ENCODE measurements at regions not wholly inside any gene's neighbourhood (a gene's known extent, or its start where the extent isn't known, plus 50 kb on each side); places are given as distances from the start of the nearest gene placed in this dataset.

DNA sequence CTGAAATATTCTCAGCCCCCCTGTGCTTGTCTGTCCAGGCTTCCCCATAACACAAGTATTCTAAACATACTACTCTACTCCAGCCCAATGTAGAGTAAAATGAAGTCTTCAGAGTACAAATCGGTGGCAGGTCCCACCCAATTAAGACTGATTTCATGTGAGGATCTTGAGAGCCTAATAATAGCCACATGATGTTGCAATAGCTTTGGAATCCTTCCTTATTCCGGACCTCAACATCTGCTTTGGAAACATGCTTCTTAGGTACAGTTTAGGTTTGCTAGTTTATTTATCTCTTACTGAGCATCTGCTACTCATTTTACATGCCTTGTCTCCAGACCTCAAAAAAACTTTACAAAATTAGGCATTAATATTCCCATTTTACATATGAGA lies 207.3 kb upstream of the RAB6C start:
- DNase-seq (ENCODE audit: extremely low read depth in 1 of 4, low spot score in 3 of 4) = no peak
- peaks cover 0 to 31% of the 10 kb centered on the region in 2 experiments; a peak in 3 of 5 replicates for H3K27me3 ChIP-seq (ENCODE audit: control insufficient read depth in 2 of 2, insufficient read depth in 2 of 2, low read length in 2 of 2)
- ChIA-PET CTCF (ENCODE audit: low intra/inter-chr PET ratio) (no interaction called here), POLR2A (no interaction called here)
- no peak overlapping the region for H3K4me3 ChIP-seq
- H3K9me3 ChIP-seq (replicated peaks; ENCODE audit: control insufficient read depth, insufficient read depth, low read depth, low read length) = no peaks in the 10 kb centered on the region
- TF ChIP-seq ZC3H8 (IDR thresholded peaks at IDR 0.05) (no peak), ZNF764 (CRISPR knock-in tag; IDR thresholded peaks at IDR 0.05; ENCODE audit: low read depth) (no peak), ZNF354B (CRISPR knock-in tag; IDR thresholded peaks at IDR 0.05) (no peak), ZNF384 (IDR thresholded peaks at IDR 0.05; ENCODE audit: low read depth, low read length) (no peak), HDAC6 (IDR thresholded peaks at IDR 0.05; ENCODE audit: low read depth, low read length) (no peak), NFATC3 (IDR thresholded peaks at IDR 0.05) (no peak), ZNF445 (CRISPR knock-in tag; IDR thresholded peaks at IDR 0.05; ENCODE audit: low read depth) (no peak), TAF15 (IDR thresholded peaks at IDR 0.05; ENCODE audit: low read depth, low read length) (no peak), ZNF436 (CRISPR knock-in tag; IDR thresholded peaks at IDR 0.05) (no peak), ZNF76 (CRISPR knock-in tag; IDR thresholded peaks at IDR 0.05; ENCODE audit: borderline replicate concordance) (no peak), EP300 (IDR thresholded peaks at IDR 0.05; ENCODE audit: low read length) (no peak), FOXK1 (CRISPR knock-in tag; IDR thresholded peaks at IDR 0.05; ENCODE audit: borderline replicate concordance) (no peak), SIRT6 (IDR thresholded peaks at IDR 0.05; ENCODE audit: low read depth, low read length) (no peak), RB1 (IDR thresholded peaks at IDR 0.05; ENCODE audit: low read depth) (no peak)
- TF ChIP-seq, protein P1, sequence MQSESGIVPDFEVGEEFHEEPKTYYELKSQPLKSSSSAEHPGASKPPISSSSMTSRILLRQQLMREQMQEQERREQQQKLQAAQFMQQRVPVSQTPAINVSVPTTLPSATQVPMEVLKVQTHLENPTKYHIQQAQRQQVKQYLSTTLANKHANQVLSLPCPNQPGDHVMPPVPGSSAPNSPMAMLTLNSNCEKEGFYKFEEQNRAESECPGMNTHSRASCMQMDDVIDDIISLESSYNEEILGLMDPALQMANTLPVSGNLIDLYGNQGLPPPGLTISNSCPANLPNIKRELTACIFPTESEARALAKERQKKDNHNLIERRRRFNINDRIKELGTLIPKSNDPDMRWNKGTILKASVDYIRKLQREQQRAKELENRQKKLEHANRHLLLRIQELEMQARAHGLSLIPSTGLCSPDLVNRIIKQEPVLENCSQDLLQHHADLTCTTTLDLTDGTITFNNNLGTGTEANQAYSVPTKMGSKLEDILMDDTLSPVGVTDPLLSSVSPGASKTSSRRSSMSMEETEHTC (IDR thresholded peaks at IDR 0.05) = no peak
- TF ChIP-seq, protein P2, sequence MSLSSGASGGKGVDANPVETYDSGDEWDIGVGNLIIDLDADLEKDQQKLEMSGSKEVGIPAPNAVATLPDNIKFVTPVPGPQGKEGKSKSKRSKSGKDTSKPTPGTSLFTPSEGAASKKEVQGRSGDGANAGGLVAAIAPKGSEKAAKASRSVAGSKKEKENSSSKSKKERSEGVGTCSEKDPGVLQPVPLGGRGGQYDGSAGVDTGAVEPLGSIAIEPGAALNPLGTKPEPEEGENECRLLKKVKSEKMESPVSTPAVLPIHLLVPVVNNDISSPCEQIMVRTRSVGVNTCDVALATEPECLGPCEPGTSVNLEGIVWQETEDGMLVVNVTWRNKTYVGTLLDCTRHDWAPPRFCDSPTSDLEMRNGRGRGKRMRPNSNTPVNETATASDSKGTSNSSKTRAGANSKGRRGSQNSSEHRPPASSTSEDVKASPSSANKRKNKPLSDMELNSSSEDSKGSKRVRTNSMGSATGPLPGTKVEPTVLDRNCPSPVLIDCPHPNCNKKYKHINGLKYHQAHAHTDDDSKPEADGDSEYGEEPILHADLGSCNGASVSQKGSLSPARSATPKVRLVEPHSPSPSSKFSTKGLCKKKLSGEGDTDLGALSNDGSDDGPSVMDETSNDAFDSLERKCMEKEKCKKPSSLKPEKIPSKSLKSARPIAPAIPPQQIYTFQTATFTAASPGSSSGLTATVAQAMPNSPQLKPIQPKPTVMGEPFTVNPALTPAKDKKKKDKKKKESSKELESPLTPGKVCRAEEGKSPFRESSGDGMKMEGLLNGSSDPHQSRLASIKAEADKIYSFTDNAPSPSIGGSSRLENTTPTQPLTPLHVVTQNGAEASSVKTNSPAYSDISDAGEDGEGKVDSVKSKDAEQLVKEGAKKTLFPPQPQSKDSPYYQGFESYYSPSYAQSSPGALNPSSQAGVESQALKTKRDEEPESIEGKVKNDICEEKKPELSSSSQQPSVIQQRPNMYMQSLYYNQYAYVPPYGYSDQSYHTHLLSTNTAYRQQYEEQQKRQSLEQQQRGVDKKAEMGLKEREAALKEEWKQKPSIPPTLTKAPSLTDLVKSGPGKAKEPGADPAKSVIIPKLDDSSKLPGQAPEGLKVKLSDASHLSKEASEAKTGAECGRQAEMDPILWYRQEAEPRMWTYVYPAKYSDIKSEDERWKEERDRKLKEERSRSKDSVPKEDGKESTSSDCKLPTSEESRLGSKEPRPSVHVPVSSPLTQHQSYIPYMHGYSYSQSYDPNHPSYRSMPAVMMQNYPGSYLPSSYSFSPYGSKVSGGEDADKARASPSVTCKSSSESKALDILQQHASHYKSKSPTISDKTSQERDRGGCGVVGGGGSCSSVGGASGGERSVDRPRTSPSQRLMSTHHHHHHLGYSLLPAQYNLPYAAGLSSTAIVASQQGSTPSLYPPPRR (CRISPR knock-in tag; IDR thresholded peaks at IDR 0.05; ENCODE audit: borderline replicate concordance) = no peak
- TF ChIP-seq, protein P3, sequence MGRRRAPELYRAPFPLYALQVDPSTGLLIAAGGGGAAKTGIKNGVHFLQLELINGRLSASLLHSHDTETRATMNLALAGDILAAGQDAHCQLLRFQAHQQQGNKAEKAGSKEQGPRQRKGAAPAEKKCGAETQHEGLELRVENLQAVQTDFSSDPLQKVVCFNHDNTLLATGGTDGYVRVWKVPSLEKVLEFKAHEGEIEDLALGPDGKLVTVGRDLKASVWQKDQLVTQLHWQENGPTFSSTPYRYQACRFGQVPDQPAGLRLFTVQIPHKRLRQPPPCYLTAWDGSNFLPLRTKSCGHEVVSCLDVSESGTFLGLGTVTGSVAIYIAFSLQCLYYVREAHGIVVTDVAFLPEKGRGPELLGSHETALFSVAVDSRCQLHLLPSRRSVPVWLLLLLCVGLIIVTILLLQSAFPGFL (CRISPR knock-in tag; IDR thresholded peaks at IDR 0.05) = no peak
- in situ Hi-C loops (cut with MboI) = no loop called here
- H4K20me1 ChIP-seq (replicated peaks; ENCODE audit: control insufficient read depth, insufficient read depth, low read length) = no peaks in the 10 kb centered on the region
- H3K27ac ChIP-seq (ENCODE audit: extremely low read depth, low read depth, low read length) = no peak overlapping the region
- intact Hi-C loops (cut with micrococcal nuclease) = no loop called here
- H3K4me1 ChIP-seq (replicated peaks in 1 of 2; ENCODE audit: control insufficient read depth in 2 of 2, insufficient read depth in 2 of 2, low read length in 2 of 2) = no peaks in the 10 kb centered on the region
- no peaks in the 10 kb centered on the region for H3K9me1 ChIP-seq (ENCODE audit: control insufficient read depth, insufficient read depth, low read length)
- ATAC-seq = no peak
- no peaks in the 10 kb centered on the region for H3K79me2 ChIP-seq (ENCODE audit: control insufficient read depth, insufficient read depth, low read length)
- no peaks in the 10 kb centered on the region for H3K36me3 ChIP-seq (ENCODE audit: control insufficient read depth, insufficient read depth, low read length)
- 0% methylated on average over 2 of the region's 2 CpGs for WGBS (ENCODE audit: insufficient coverage, low coverage, missing lambda C conversion rate)
- FAIRE-seq = no peak
- BruUV-seq (replicated peaks) = no TSS peak
- H3K4me2 ChIP-seq (ENCODE audit: insufficient read depth, low read length) = no peak overlapping the region
- H2AFZ ChIP-seq (ENCODE audit: low read depth, low read length) = no peak overlapping the region
- H3K9ac ChIP-seq (ENCODE audit: insufficient read depth in 1 of 2, low read depth in 2 of 2, low read length in 2 of 2) = no peak overlapping the region
